NCI-H146 treated with DMSO at 0.1 percent for 48 hours (cell line): ENCODE measurements at regions not wholly inside any gene's neighbourhood (a gene's known extent, or its start where the extent isn't known, plus 50 kb on each side); places are given as distances from the start of the nearest gene placed in this dataset.
A peak's percentile ranks its signal among the peaks of the same experiment; 100 is the strongest.

Source experiments
- DNase-seq: peaks from one replicate; lab custom pipeline; 2025; ENCODE audit not compliant: unreplicated experiment; lab: John Stamatoyannopoulos, UW

- DNase-seq, result no peak
Observed at GRCh38 chr1:118364882-118365281, 179.9 kb upstream of the SPAG17 start.

- DNase-seq, result no peak
Observed at GRCh38 chr1:118363396-118363795, 178.4 kb upstream of the SPAG17 start.

GRCh38 chr1:118360817-118361216 lies 175.8 kb upstream of the SPAG17 start:
- no peak for DNase-seq

- no peak for DNase-seq
Observed at GRCh38 chr1:118346936-118347335, 161.9 kb upstream of the SPAG17 start.

- DNase-seq, result no peak
Observed at GRCh38 chr1:118340928-118341910, 156.2 kb upstream of the SPAG17 start.

- no peak for DNase-seq
Observed at GRCh38 chr1:118339400-118340124, 154.5 kb upstream of the SPAG17 start.

GRCh38 chr1:118338936-118339335 lies 153.9 kb upstream of the SPAG17 start:
- DNase-seq, result no peak

GRCh38 chr1:118337346-118337745 lies 152.3 kb upstream of the SPAG17 start:
- no peak for DNase-seq

- DNase-seq, result no peak
Observed at GRCh38 chr1:118335331-118335732, 150.3 kb upstream of the SPAG17 start.

- DNase-seq, result no peak
Observed at GRCh38 chr1:118334506-118334905, 149.5 kb upstream of the SPAG17 start.

GRCh38 chr1:118333601-118334210 lies 148.7 kb upstream of the SPAG17 start:
- DNase-seq, result peak; percentile 21

GRCh38 chr1:118326960-118327629 lies 142.1 kb upstream of the SPAG17 start:
- DNase-seq, result no peak

- no peak for DNase-seq
Observed at GRCh38 chr1:118325550-118326225, 140.7 kb upstream of the SPAG17 start.

GRCh38 chr1:118323246-118323645 lies 138.2 kb upstream of the SPAG17 start:
- DNase-seq, result no peak

GRCh38 chr1:118322331-118322730 lies 137.3 kb upstream of the SPAG17 start:
- DNase-seq, result no peak

- no peak for DNase-seq
Observed at GRCh38 chr1:118321840-118322239, 136.8 kb upstream of the SPAG17 start.

- DNase-seq, result no peak
Observed at GRCh38 chr1:118317842-118318614, 133.0 kb upstream of the SPAG17 start.

- no peak for DNase-seq
Observed at GRCh38 chr1:118306851-118307250, 121.8 kb upstream of the SPAG17 start.

GRCh38 chr1:118304722-118305359 lies 119.8 kb upstream of the SPAG17 start:
- no peak for DNase-seq
